Caco-2 (cell line): ENCODE measurements at regions not wholly inside any gene's neighbourhood (a gene's known extent, or its start where the extent isn't known, plus 50 kb on each side); places are given as distances from the start of the nearest gene placed in this dataset.
A peak's percentile ranks its signal among the peaks of the same experiment; 100 is the strongest.

Source experiments
- BruUV-seq: library from RNA; stranded (reverse); fragments of 400-500 nt; replicated peaks from 2 replicates; lab custom pipeline; 2021; lab: Mats Ljungman, UMichigan
- CTCF ChIA-PET: fragments of 300-600 bp; sonication (Branson Sonifier 250); formaldehyde crosslinking; loops from one replicate; lab custom pipeline; 2022; ENCODE audit warnings: antibody characterized with exemption; lab: Charles Lee
- POLR2A ChIA-PET: fragments of 300-600 bp; sonication (Branson Sonifier 250); formaldehyde crosslinking; loops from one replicate; lab custom pipeline; 2022; ENCODE audit warnings: antibody characterized with exemption; lab: Charles Lee
- DNase-seq, 2 experiments: peaks; one replicate each; pipeline versions ENCODE4 v3.0.0 to v3.0.0-alpha.2; 2020 to 2022
- H3K27me3 ChIP-seq: replicated peaks from 2 replicates; pipeline ENCODE4 v1.6.0; 2011; ENCODE audit warnings: low read length; ENCODE audit not compliant: control insufficient read depth, insufficient read depth
- H3K36me3 ChIP-seq: 2 replicates; pipeline ENCODE4 v1.5.1; 2011; ENCODE audit warnings: low read length; ENCODE audit not compliant: control insufficient read depth, insufficient read depth
- H3K4me1 ChIP-seq: fragments of 250-450 bp; sonication (Bioruptor Pico); 2 replicates; pipeline ENCODE4 v1.5.1; 2020; ENCODE audit warnings: mild to moderate bottlenecking
- H3K4me3 ChIP-seq: 2 replicates; pipeline ENCODE4 v1.5.1; 2011; ENCODE audit warnings: low read depth, mild to moderate bottlenecking, control low read depth, low read length
- H3K9me3 ChIP-seq: fragments of 250-450 bp; sonication (Bioruptor Pico); 2 replicates; pipeline ENCODE4 v1.5.1; 2020; ENCODE audit warnings: mild to moderate bottlenecking, moderate library complexity
- H3K27ac Mint-ChIP-seq: one replicate; pipeline ENCODE4 v1.8.0; 2022; ENCODE audit warnings: mixed read lengths; ENCODE audit not compliant: unreplicated experiment
- H3K27me3 Mint-ChIP-seq: one replicate; pipeline ENCODE4 v1.8.0; 2022; ENCODE audit warnings: mixed read lengths; ENCODE audit not compliant: insufficient read depth, unreplicated experiment
- H3K36me3 Mint-ChIP-seq: one replicate; pipeline ENCODE4 v1.8.0; 2022; ENCODE audit warnings: mild to moderate bottlenecking, mixed read lengths; ENCODE audit not compliant: insufficient read depth, unreplicated experiment
- H3K4me1 Mint-ChIP-seq: one replicate; pipeline ENCODE4 v1.8.0; 2022; ENCODE audit warnings: low read depth, mixed read lengths; ENCODE audit not compliant: unreplicated experiment
- H3K4me3 Mint-ChIP-seq: one replicate; pipeline ENCODE4 v1.8.0; 2022; ENCODE audit warnings: mild to moderate bottlenecking, moderate library complexity, mixed read lengths; ENCODE audit not compliant: unreplicated experiment
- H3K9me3 Mint-ChIP-seq: one replicate; pipeline ENCODE4 v1.8.0; 2022; ENCODE audit warnings: mixed read lengths; ENCODE audit not compliant: unreplicated experiment
- intact Hi-C: fragments of 100-400 bp; cut with micrococcal nuclease; formaldehyde crosslinking; loops from one replicate; pipeline ENCODE4 v1.10.0; 2022; ENCODE audit not compliant: unreplicated experiment
- TF ChIP-seq, protein P1 (sequence below), 2 experiments: fragments of 200-600 bp in 1 of 2; IDR thresholded peaks; 1 replicate in 1 of 2; 2 replicates in 1 of 2; pipeline versions ENCODE4 v1.5.1 to v1.8.0; 2011 to 2022; ENCODE audit warnings: antibody characterized with exemption in 1 of 2, control low read depth in 1 of 2, inconsistent platforms in 1 of 2, low read depth in 1 of 2, low read length in 1 of 2, mild to moderate bottlenecking in 1 of 2, moderate library complexity in 1 of 2; ENCODE audit not compliant: insufficient read depth in 1 of 2, severe bottlenecking in 1 of 2, unreplicated experiment in 1 of 2

DNA sequence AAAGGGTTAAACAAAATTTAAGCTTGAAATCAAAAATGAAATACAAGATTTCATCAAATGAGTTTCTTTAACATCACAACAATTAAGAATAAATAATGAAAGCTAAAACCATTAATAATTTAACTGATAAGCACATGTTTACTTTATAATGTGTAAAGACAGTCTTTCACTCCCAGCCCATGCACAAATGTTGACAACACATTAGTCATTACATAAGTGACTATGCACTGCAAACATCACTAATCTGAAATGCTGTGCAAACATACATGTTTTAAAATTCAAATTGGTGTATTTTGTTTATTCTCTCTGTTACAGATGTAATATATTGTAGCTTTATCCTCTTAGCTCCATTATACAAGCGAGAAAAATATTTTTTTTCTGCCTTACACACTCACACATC is 220.6 kb upstream of the CPXCR1 start:
- H3K4me1 ChIP-seq = no peaks in the 10 kb centered on the region
- no peaks in the 10 kb centered on the region for H3K9me3 ChIP-seq
- H3K4me1 Mint-ChIP-seq = no peaks in the 10 kb centered on the region
- H3K36me3 ChIP-seq = no peaks in the 10 kb centered on the region
- intact Hi-C loops = no loop called here
- no peaks in the 10 kb centered on the region for H3K27me3 ChIP-seq
- no peaks in the 10 kb centered on the region for H3K36me3 Mint-ChIP-seq
- BruUV-seq = no TSS peak
- TF ChIP-seq, protein P1, sequence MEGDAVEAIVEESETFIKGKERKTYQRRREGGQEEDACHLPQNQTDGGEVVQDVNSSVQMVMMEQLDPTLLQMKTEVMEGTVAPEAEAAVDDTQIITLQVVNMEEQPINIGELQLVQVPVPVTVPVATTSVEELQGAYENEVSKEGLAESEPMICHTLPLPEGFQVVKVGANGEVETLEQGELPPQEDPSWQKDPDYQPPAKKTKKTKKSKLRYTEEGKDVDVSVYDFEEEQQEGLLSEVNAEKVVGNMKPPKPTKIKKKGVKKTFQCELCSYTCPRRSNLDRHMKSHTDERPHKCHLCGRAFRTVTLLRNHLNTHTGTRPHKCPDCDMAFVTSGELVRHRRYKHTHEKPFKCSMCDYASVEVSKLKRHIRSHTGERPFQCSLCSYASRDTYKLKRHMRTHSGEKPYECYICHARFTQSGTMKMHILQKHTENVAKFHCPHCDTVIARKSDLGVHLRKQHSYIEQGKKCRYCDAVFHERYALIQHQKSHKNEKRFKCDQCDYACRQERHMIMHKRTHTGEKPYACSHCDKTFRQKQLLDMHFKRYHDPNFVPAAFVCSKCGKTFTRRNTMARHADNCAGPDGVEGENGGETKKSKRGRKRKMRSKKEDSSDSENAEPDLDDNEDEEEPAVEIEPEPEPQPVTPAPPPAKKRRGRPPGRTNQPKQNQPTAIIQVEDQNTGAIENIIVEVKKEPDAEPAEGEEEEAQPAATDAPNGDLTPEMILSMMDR (IDR thresholded peaks at IDR 0.05; ENCODE audit: insufficient read depth in 1 of 2, low read depth in 1 of 2, low read length in 1 of 2, severe bottlenecking in 1 of 2, unreplicated experiment in 1 of 2) = no peak
- no peak overlapping the region for H3K4me3 ChIP-seq
- no peaks in the 10 kb centered on the region for H3K27me3 Mint-ChIP-seq
- no peaks in the 10 kb centered on the region for H3K9me3 Mint-ChIP-seq
- POLR2A ChIA-PET = no interaction called here
- no peak for DNase-seq
- CTCF ChIA-PET = no interaction called here
- no peak overlapping the region for H3K4me3 Mint-ChIP-seq
- H3K27ac Mint-ChIP-seq = no peak overlapping the region

DNA sequence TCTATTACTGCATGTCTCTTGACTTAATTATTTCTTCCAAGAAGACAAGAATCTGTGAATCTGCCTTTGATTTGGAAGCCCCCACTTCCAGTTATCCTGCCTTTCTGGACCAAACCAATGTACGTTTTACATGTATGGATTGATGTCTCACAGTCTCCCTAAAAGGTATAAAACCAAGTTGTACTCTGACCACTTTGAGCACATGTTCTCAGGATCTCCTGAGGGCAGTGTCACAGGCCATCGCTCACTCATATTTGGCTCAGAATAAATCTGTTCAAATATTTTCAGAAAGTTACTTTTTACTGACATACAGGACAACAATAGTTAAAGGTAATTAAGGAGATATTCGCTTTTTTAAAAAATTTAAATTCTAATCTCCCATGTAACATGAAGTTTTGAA is 188.6 kb upstream of the CPXCR1 start:
- Mint-ChIP-seq H3K9me3 (no peaks in the 10 kb centered on the region), H3K27me3 (no peaks in the 10 kb centered on the region), H3K4me1 (peaks cover 5% of the 10 kb centered on the region), H3K36me3 (no peaks in the 10 kb centered on the region), H3K27ac (no peak overlapping the region), H3K4me3 (no peak overlapping the region)
- Histone ChIP-seq H3K36me3 (no peaks in the 10 kb centered on the region), H3K27me3 (no peaks in the 10 kb centered on the region), H3K4me1 (peaks cover 16% of the 10 kb centered on the region), H3K9me3 (no peaks in the 10 kb centered on the region), H3K4me3 (no peak overlapping the region)
- ChIA-PET CTCF (no interaction called here), POLR2A (no interaction called here)
- no peak for DNase-seq
- intact Hi-C loops = no loop called here
- TF ChIP-seq, protein P1 (IDR thresholded peaks at IDR 0.05; ENCODE audit: insufficient read depth in 1 of 2, low read depth in 1 of 2, low read length in 1 of 2, severe bottlenecking in 1 of 2, unreplicated experiment in 1 of 2) = no peak
- BruUV-seq = no TSS peak

DNA sequence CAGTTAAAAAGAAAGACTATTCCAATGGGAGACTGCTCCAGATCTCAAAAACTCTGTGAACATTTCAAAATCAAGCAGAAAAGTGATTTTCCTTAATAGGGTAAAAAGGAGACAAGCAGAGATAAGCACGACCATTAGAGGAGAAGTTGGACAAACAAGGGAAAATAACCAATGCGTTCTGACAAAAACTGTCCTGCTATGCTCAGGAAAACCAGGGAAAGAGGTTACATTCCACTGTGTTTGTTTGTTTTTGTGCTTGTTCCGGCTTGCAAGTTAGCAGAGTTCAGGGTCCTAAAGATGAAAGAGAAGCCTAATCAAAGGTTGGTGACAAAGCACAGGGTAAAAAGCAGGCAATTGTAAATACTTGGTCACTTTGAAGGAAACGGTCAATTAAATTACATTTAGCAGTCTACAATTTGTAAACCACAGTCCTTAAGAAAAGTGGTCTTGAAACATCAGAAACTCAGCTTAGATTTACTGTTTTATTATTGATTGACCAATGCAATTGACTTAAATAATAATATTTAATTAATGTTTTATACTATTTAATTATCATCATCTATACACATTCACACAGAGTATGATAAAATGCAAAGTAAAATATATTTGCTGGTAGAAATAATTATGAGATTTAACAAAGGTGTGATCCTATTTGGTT is 186.2 kb upstream of the CPXCR1 start:
- no TSS peak for BruUV-seq

More for the DNA sequence above, 186.2 kb upstream of the CPXCR1 start:
- no peaks in the 10 kb centered on the region for H3K9me3 Mint-ChIP-seq
- no peak overlapping the region for H3K4me3 ChIP-seq
- DNase-seq = peak; percentile 49 to 56
- intact Hi-C loops = loop anchor here (1.0 to 5.0 kb wide), 5 partner anchors 43 to 588 kb away; no protein-coding TSS in a partner anchor
- no peaks in the 10 kb centered on the region for H3K27me3 Mint-ChIP-seq
- no peaks in the 10 kb centered on the region for H3K36me3 ChIP-seq
- peak overlapping the region; percentile 83 for H3K27ac Mint-ChIP-seq
- ChIA-PET POLR2A (no interaction called here), CTCF (no interaction called here)
- peaks cover 5% of the 10 kb centered on the region for H3K4me1 Mint-ChIP-seq
- no peaks in the 10 kb centered on the region for H3K27me3 ChIP-seq
- no peaks in the 10 kb centered on the region for H3K36me3 Mint-ChIP-seq
- no peaks in the 10 kb centered on the region for H3K9me3 ChIP-seq
- peak overlapping the region; percentile 61 for H3K4me3 Mint-ChIP-seq
- TF ChIP-seq, protein P1 (IDR thresholded peaks at IDR 0.05; ENCODE audit: insufficient read depth in 1 of 2, low read depth in 1 of 2, low read length in 1 of 2, severe bottlenecking in 1 of 2, unreplicated experiment in 1 of 2) = no peak
- peaks cover 16% of the 10 kb centered on the region for H3K4me1 ChIP-seq
